Loucy (cell line): ENCODE measurements at regions not wholly inside any gene's neighbourhood (a gene's known extent, or its start where the extent isn't known, plus 50 kb on each side); places are given as distances from the start of the nearest gene placed in this dataset.

ENCODE experiments used
- H2AFZ ChIP-seq: fragments of 200-600 bp; sonication (generic); 2 replicates; pipeline ENCODE4 v1.6.0; 2016; ENCODE audit warnings: antibody characterized with exemption, mild to moderate bottlenecking, low read length, moderate library complexity
- H3F3A ChIP-seq: fragments of 200-600 bp; 2 replicates; pipeline ENCODE4 v1.6.0; 2016; ENCODE audit warnings: antibody characterized with exemption, low read depth, mild to moderate bottlenecking
- H3K27me3 ChIP-seq: fragments of 200-600 bp; sonication (generic); 2 replicates; pipeline ENCODE4 v1.6.1; 2014; ENCODE audit warnings: low read length, mild to moderate bottlenecking; ENCODE audit not compliant: insufficient read depth, poor library complexity, severe bottlenecking
- H3K36me3 ChIP-seq: fragments of 200-600 bp; sonication (generic); 2 replicates; pipeline ENCODE4 v1.6.1; 2016; ENCODE audit warnings: low read length; ENCODE audit not compliant: insufficient read depth
- H3K4me1 ChIP-seq: fragments of 200-600 bp; sonication (generic); 2 replicates; pipeline ENCODE4 v1.5.1; 2014; ENCODE audit warnings: low read length, mild to moderate bottlenecking; ENCODE audit not compliant: insufficient read depth, poor library complexity, severe bottlenecking
- H3K4me2 ChIP-seq: fragments of 200-600 bp; sonication (generic); 2 replicates; pipeline ENCODE4 v1.6.0; 2014; ENCODE audit warnings: antibody characterized with exemption, low read length, low read depth, mild to moderate bottlenecking; ENCODE audit not compliant: poor library complexity, severe bottlenecking
- H3K4me3 ChIP-seq: fragments of 200-600 bp; sonication (generic); 2 replicates; pipeline ENCODE4 v1.5.1; 2014; ENCODE audit warnings: low read length, mild to moderate bottlenecking, mixed read lengths; ENCODE audit not compliant: poor library complexity, severe bottlenecking
- H3K79me2 ChIP-seq: fragments of 200-600 bp; sonication (generic); 2 replicates; pipeline ENCODE4 v1.6.1; 2014; ENCODE audit warnings: low read length; ENCODE audit not compliant: insufficient read depth
- H3K9ac ChIP-seq: fragments of 200-600 bp; sonication (generic); 2 replicates; pipeline ENCODE4 v1.6.0; 2014; ENCODE audit warnings: mild to moderate bottlenecking, low read depth, low read length, moderate library complexity; ENCODE audit not compliant: poor library complexity, severe bottlenecking
- H3K9me2 ChIP-seq: fragments of 200-600 bp; sonication (generic); replicated peaks from 2 replicates; pipeline ENCODE4 v1.6.1; 2016; ENCODE audit warnings: low read depth, low read length, mixed read lengths
- H3K9me3 ChIP-seq: fragments of 200-600 bp; sonication (generic); 2 replicates; pipeline ENCODE4 v1.6.1; 2014; ENCODE audit warnings: mild to moderate bottlenecking, antibody characterized with exemption, low read length, low read depth; ENCODE audit not compliant: insufficient read depth
- H4K20me1 ChIP-seq: fragments of 200-600 bp; sonication (generic); 2 replicates; pipeline ENCODE4 v1.6.0; 2014; ENCODE audit warnings: antibody characterized with exemption, low read length, mild to moderate bottlenecking; ENCODE audit not compliant: insufficient read depth, poor library complexity, severe bottlenecking
- EZH2phosphoT487 ChIP-seq: fragments of 200-600 bp; IDR thresholded peaks from 2 replicates; pipeline ENCODE4 v1.6.1; 2018; ENCODE audit warnings: antibody characterized with exemption, mild to moderate bottlenecking, moderate library complexity, borderline replicate concordance
- TF ChIP-seq, protein P1 (sequence below): fragments of 200-600 bp; sonication (generic); conservative IDR thresholded peaks from 2 replicates; pipeline ENCODE4 v1.5.1; 2014; ENCODE audit warnings: mild to moderate bottlenecking, antibody characterized with exemption, low read length

DNA sequence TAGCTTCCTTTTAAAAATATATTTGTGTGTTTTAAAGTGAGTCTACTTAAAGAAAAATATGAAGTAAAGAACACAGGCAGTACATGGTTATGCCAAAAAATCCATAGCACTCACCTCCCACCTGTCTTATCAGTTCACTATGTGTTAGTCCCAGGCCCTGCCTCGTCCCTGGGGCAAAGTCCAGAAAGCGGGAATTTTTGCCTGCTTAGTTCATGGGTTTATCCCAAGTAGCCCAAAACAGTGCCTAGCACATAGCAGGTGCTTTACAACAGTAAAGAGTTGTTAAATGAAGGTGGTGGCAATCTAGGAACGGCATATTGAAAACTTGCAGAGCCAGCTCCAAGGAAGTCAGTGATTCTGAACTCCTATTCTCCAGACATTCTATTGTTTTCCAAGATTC is 154.0 kb downstream of the MN1 start:
- no peaks in the 10 kb centered on the region for H3F3A ChIP-seq
- H3K9ac ChIP-seq, result no peak overlapping the region
- no peaks in the 10 kb centered on the region for H3K4me1 ChIP-seq
- H3K4me2 ChIP-seq, result no peak overlapping the region
- H3K36me3 ChIP-seq, result no peaks in the 10 kb centered on the region
- H4K20me1 ChIP-seq, result no peaks in the 10 kb centered on the region
- H2AFZ ChIP-seq, result no peak overlapping the region
- no peaks in the 10 kb centered on the region for H3K79me2 ChIP-seq
- no peaks in the 10 kb centered on the region for H3K9me3 ChIP-seq
- H3K27me3 ChIP-seq, result no peaks in the 10 kb centered on the region
- TF ChIP-seq EZH2phosphoT487, result no peak
- TF ChIP-seq, protein P1, sequence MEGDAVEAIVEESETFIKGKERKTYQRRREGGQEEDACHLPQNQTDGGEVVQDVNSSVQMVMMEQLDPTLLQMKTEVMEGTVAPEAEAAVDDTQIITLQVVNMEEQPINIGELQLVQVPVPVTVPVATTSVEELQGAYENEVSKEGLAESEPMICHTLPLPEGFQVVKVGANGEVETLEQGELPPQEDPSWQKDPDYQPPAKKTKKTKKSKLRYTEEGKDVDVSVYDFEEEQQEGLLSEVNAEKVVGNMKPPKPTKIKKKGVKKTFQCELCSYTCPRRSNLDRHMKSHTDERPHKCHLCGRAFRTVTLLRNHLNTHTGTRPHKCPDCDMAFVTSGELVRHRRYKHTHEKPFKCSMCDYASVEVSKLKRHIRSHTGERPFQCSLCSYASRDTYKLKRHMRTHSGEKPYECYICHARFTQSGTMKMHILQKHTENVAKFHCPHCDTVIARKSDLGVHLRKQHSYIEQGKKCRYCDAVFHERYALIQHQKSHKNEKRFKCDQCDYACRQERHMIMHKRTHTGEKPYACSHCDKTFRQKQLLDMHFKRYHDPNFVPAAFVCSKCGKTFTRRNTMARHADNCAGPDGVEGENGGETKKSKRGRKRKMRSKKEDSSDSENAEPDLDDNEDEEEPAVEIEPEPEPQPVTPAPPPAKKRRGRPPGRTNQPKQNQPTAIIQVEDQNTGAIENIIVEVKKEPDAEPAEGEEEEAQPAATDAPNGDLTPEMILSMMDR, result no peak
- H3K4me3 ChIP-seq, result no peak overlapping the region
- no peaks in the 10 kb centered on the region for H3K9me2 ChIP-seq

DNA sequence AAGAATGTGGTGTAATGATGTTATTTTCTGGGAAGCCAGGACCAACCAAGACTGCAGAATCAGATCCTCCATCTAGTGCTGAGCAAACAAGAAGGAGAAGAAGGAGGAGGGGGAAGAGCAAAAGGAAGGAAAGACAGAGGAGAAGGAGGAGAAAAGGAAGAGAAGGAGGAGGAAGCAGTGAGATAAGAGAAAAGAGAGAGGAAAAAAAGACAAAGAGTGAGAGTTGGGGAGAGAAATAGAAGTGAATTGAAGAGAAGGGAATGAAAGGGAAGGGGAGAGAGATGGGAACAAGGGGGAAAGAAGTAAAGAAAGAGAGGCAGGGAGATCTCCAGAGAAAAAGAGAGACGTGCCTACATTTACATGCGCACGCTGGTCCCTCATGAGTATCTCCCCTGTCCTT is 153.5 kb downstream of the MN1 start:
- no peak overlapping the region for H2AFZ ChIP-seq
- no peaks in the 10 kb centered on the region for H3K9me3 ChIP-seq
- no peak overlapping the region for H3K9ac ChIP-seq
- no peak overlapping the region for H3K4me3 ChIP-seq
- H3K36me3 ChIP-seq, result no peaks in the 10 kb centered on the region
- no peaks in the 10 kb centered on the region for H3K9me2 ChIP-seq
- H3K27me3 ChIP-seq, result no peaks in the 10 kb centered on the region
- no peaks in the 10 kb centered on the region for H4K20me1 ChIP-seq
- TF ChIP-seq EZH2phosphoT487, result no peak
- TF ChIP-seq, protein P1, result no peak
- no peaks in the 10 kb centered on the region for H3F3A ChIP-seq
- H3K79me2 ChIP-seq, result no peaks in the 10 kb centered on the region
- H3K4me1 ChIP-seq, result no peaks in the 10 kb centered on the region
- H3K4me2 ChIP-seq, result no peak overlapping the region

DNA sequence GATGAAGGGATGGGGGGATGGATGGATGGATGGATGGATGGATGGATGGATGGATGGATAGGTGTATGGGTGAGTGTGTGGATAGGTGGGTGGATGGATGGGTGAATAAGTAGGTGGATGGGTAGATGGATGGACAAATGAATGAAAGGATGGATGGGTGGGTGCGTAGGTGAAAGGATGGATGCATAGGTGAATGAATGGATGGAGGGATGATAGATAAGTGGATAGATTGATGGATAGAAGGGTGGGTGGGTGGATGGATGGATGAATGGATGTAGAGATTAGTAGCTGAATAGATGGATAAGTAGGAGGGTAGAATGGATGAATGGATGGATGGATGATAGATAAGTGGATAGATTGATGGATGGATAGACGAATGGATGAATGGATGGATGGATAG is 152.7 kb downstream of the MN1 start:
- Histone ChIP-seq H3F3A (no peaks in the 10 kb centered on the region), H2AFZ (no peak overlapping the region), H3K36me3 (no peaks in the 10 kb centered on the region), H3K4me2 (no peak overlapping the region), H3K9ac (no peak overlapping the region), H3K4me3 (no peak overlapping the region), H3K27me3 (no peaks in the 10 kb centered on the region), H3K9me3 (no peaks in the 10 kb centered on the region), H3K4me1 (no peaks in the 10 kb centered on the region), H3K9me2 (no peaks in the 10 kb centered on the region), H3K79me2 (no peaks in the 10 kb centered on the region), H4K20me1 (no peaks in the 10 kb centered on the region)
- TF ChIP-seq, protein P1, result no peak
- no peak for TF ChIP-seq EZH2phosphoT487
